Effector memory CD4-positive, alpha-beta T cell (primary cell): ENCODE measurements at regions not wholly inside any gene's neighbourhood (a gene's known extent, or its start where the extent isn't known, plus 50 kb on each side); places are given as distances from the start of the nearest gene placed in this dataset.

Experiments used
- DNase-seq, 3 donors: peaks; one replicate each; pipeline ENCODE4 v3.0.0-alpha.2; 2020
- H3K27ac ChIP-seq: 2 replicates; pipeline ENCODE4 v1.7.0; 2013; ENCODE audit warnings: mild to moderate bottlenecking, low read length, moderate library complexity; ENCODE audit not compliant: insufficient read depth, poor library complexity, severe bottlenecking
- H3K27me3 ChIP-seq: replicated peaks from 2 replicates; pipeline ENCODE4 v1.7.0; 2013; ENCODE audit warnings: mild to moderate bottlenecking, low read length; ENCODE audit not compliant: insufficient read depth, control insufficient read depth, poor library complexity, severe bottlenecking
- H3K36me3 ChIP-seq: 2 replicates; pipeline ENCODE4 v1.7.0; 2013; ENCODE audit warnings: mild to moderate bottlenecking, low read length, moderate library complexity; ENCODE audit not compliant: control insufficient read depth, insufficient read depth
- H3K4me1 ChIP-seq: 2 replicates; pipeline ENCODE4 v1.7.0; 2013; ENCODE audit warnings: low read length, mild to moderate bottlenecking; ENCODE audit not compliant: control insufficient read depth, insufficient read depth, poor library complexity, severe bottlenecking
- H3K4me3 ChIP-seq: 2 replicates; pipeline ENCODE4 v1.7.0; 2013; ENCODE audit warnings: low read length, low read depth, mild to moderate bottlenecking; ENCODE audit not compliant: insufficient read depth, poor library complexity, severe bottlenecking
- H3K9me3 ChIP-seq: 2 replicates; pipeline ENCODE4 v1.7.0; 2013; ENCODE audit warnings: mild to moderate bottlenecking, low read length, moderate library complexity; ENCODE audit not compliant: control insufficient read depth

DNA sequence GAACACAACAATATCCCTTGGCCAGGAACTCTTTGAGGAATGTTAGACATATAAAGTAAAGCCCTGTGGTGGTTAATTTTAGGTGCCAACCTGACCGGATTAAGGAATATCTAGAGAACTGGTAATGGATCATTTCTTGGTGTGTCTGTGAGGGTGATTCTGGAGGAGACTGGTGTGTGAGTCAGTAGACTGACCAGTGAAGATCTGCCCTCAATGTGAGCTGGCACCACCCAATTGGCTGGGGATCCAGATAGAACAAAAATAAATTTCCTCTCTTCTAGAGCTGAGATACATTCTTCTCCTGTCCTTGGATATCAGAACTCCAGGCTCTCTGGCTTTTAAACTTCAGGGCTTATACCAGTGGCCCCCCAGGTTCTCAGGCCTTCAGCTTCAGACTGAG, 56.2 kb upstream of the TNPO1 start:
- H3K9me3 ChIP-seq, result no peaks in the 10 kb centered on the region
- H3K4me3 ChIP-seq, result no peak overlapping the region
- no peak for DNase-seq
- H3K4me1 ChIP-seq, result no peaks in the 10 kb centered on the region
- H3K27me3 ChIP-seq, result no peaks in the 10 kb centered on the region
- no peak overlapping the region for H3K27ac ChIP-seq
- H3K36me3 ChIP-seq, result no peaks in the 10 kb centered on the region

DNA sequence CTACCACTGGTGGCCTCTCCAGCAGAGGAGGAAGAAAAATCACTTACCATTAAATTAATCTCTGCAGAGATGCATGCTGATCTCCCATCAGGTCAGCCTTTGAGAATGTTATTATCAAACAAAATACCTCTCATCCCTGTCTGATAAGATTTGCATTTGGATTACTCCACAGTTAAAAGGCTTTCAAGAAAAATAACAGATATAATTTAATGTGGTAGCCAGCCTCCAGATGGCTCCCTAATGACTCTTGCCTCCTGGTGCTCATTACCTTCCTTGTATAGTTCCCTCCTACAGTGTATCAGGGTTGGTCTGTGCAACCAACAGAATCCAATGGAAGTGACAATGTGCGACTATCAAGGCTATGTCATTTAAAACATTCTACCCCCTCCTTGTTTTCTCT, 63.6 kb upstream of the TNPO1 start:
- no peak for DNase-seq
- Histone ChIP-seq H3K36me3 (no peaks in the 10 kb centered on the region), H3K27ac (no peak overlapping the region)

DNA sequence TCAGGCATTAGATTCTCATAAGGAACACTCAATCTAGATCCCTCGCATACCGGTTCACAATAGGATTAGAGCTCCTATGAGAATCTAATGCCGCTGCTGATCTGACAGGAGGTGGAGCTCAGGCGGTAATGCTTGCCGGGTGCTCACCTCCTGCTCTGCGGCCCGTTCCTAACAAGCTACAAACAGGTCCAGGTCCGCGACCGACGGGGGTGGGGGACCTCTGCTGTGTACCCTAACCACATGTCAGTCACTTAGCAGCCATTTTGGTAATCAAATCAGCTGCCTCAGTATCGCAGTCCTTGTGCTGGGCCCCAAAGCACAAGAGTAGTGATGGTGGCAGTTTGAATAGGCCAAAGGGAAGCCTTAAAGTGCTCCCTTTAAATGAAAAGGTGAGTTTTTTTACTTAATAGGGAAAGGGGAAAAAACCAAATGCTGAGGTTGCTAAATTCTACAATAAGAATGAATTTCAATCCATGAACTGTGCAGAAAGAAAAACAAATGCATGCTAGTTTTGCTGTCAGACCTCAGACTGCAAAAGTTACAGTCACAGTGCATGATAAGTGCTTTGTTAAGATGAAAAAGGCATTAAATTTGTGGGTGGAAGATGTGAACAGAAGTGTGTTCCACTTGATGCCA, 67.0 kb upstream of the TNPO1 start:
- no peak overlapping the region for H3K27ac ChIP-seq
- no peak overlapping the region for H3K4me3 ChIP-seq
- DNase-seq, result no peak
- H3K27me3 ChIP-seq, result no peaks in the 10 kb centered on the region
- no peaks in the 10 kb centered on the region for H3K9me3 ChIP-seq
- H3K36me3 ChIP-seq, result no peaks in the 10 kb centered on the region
- no peaks in the 10 kb centered on the region for H3K4me1 ChIP-seq

More for the DNA sequence above, 63.6 kb upstream of the TNPO1 start:
- no peaks in the 10 kb centered on the region for H3K4me1 ChIP-seq
- no peaks in the 10 kb centered on the region for H3K27me3 ChIP-seq
- no peaks in the 10 kb centered on the region for H3K9me3 ChIP-seq
- H3K4me3 ChIP-seq, result no peak overlapping the region

DNA sequence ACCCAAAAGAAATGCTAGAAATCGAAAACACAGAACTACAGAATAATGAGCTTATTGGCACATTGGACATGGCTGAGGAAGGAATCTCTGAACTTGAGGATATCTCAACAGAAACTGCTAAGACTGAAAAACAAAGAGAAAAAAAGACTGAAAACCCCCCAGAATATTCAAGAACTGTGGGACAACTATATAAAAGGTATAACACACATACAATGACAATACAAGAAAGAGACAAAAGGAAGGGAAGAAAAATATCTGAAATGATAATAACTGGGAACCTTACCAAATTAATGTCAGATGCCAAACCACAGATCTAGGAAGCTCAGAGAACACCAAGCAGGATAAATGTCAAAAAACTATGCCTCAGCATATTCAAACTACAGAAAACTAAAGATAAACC, 68.6 kb upstream of the TNPO1 start:
- Histone ChIP-seq H3K36me3 (no peaks in the 10 kb centered on the region), H3K4me3 (no peak overlapping the region), H3K27me3 (no peaks in the 10 kb centered on the region), H3K27ac (no peak overlapping the region), H3K4me1 (no peaks in the 10 kb centered on the region), H3K9me3 (no peaks in the 10 kb centered on the region)
- DNase-seq, result no peak

DNA sequence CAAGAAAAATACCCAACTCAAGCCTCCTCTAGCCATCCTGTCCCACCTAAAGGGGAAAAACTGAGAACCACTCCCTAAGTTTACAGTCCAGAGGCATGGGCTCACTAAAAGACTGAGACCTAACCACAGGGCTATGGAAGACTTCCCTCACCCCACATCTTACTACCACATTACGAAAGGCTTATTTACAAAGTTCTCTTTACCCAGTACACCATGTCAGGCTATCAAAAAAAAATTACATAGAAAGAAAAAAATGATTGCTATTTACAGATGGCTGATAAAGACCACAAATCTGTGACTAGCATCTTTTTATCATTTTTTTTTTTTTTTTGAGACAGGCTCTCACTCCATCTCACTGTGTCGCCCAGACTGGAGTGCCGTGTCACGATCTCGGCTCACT, 69.7 kb upstream of the TNPO1 start:
- H3K9me3 ChIP-seq, result no peaks in the 10 kb centered on the region
- no peaks in the 10 kb centered on the region for H3K36me3 ChIP-seq
- no peaks in the 10 kb centered on the region for H3K27me3 ChIP-seq
- DNase-seq, result no peak
- no peak overlapping the region for H3K27ac ChIP-seq
- H3K4me1 ChIP-seq, result no peaks in the 10 kb centered on the region
- no peak overlapping the region for H3K4me3 ChIP-seq

DNA sequence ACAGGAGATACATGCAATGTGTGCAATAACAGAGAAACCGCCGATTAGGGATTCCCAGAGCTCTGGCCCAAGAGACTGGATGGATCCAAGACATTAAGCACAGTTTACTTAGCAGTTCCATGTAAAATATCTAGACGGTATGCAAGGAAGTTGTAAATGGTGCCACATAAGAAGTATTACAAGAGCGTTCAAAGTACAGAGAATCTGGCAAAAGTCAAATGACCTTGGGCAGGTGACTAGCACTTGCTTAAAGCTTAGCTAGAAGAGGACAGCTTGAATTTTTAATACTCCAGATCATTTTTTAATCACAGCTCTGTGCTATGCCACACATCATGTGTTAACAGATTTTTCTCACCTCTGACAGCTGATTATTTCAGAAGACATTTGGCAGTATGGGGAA, 72.3 kb upstream of the TNPO1 start:
- H3K27ac ChIP-seq, result no peak overlapping the region
- no peaks in the 10 kb centered on the region for H3K9me3 ChIP-seq
- H3K27me3 ChIP-seq, result no peaks in the 10 kb centered on the region
- H3K4me1 ChIP-seq, result no peaks in the 10 kb centered on the region
- no peak overlapping the region for H3K4me3 ChIP-seq
- no peak for DNase-seq
- H3K36me3 ChIP-seq, result no peaks in the 10 kb centered on the region

DNA sequence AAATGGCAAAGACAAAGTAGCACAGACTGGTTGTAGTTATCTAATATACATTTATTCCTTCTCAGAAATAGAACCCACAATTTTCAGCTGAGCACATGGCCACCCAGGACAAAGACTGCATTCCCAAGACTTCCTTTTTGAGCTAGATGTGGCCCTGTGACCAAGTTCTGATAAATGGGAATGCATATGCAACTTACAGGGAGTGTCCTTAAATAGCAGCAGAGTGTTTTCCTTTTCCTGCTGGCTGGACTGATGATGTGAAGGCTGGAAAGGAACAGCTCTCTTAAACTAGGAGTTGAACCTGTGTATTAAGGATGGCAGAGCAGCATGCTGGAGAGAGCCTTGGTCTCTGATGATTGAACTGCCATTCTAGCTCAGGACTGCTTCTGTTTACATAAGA, 74.7 kb upstream of the TNPO1 start:
- H3K36me3 ChIP-seq, result no peaks in the 10 kb centered on the region
- H3K4me1 ChIP-seq, result no peaks in the 10 kb centered on the region
- no peaks in the 10 kb centered on the region for H3K27me3 ChIP-seq
- H3K27ac ChIP-seq, result no peak overlapping the region
- H3K9me3 ChIP-seq, result no peaks in the 10 kb centered on the region
- DNase-seq, result no peak
- H3K4me3 ChIP-seq, result no peak overlapping the region

DNA sequence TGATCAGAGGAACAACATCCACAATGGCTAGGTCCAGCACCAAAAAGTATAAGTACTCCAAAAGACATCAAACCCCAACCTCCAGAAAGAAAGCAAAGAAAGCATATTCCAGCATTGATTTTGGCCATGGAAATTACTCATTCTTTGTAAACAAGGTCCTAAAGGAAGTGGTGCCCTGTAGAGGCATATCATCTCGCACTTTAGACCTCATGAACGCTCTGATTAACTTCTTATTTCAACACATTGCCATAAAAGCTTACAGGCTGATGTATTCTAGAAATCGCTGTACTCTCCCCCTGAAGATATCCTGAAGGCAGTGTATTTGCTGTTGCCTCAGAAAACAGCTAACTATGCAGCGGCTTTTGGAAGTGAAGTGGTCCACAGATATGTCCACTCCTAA, 82.7 kb upstream of the TNPO1 start:
- H3K27me3 ChIP-seq, result no peaks in the 10 kb centered on the region
- no peak overlapping the region for H3K27ac ChIP-seq
- no peak for DNase-seq
- H3K36me3 ChIP-seq, result no peaks in the 10 kb centered on the region
- no peaks in the 10 kb centered on the region for H3K4me1 ChIP-seq
- no peaks in the 10 kb centered on the region for H3K9me3 ChIP-seq
- H3K4me3 ChIP-seq, result no peak overlapping the region

DNA sequence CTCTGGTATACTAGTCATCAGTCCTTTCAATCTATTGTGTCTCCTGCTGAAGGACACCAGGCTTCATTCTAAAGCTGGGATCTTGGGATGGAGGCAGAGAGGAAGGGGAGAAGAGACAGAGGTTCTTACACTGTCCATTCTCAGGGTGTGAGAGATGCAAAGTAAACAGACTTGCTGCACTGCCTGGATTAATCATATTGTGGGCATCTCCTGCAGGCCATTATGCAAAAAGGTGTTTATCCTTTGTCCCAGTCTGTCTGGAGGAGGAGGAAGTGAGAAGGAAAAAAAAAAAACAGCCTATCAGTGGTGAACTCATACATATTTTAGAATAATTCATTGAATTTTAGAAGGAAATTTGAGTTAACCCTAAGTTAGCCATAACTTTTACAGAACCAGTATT, 92.9 kb upstream of the TNPO1 start:
- Histone ChIP-seq H3K27me3 (no peaks in the 10 kb centered on the region), H3K4me1 (no peaks in the 10 kb centered on the region), H3K9me3 (no peaks in the 10 kb centered on the region), H3K4me3 (no peak overlapping the region), H3K36me3 (no peaks in the 10 kb centered on the region), H3K27ac (no peak overlapping the region)
- DNase-seq, result no peak

DNA sequence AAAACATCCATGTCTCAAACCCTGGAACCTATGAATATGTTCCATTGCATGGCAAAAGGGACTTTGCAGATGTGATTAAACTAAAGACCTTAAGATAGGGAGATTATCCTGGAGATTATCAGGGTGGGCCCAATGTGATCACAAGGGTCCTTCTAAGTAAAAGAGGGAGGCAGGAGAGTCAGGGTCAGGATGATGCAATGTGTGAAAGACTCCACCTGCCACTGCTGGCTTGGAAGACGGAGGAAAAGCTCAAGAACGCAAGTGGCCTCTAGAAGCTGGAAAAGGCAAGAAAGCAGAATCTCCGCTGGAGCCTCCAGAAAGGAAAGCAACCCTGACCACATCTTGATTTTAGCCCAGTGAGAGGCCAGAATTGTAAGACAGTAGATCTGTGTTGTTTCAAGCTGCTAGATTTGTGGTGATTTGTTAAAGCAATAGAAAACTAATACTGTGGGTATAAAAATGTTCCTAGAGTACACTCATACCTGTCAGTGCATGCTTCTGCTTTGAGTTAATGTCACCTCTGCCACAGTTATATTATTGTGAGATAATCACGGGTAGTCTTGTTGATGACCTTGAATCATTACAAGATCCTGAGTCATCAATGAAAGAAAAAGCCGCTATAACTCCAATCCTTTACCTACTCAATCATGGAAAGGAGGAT, 93.5 kb upstream of the TNPO1 start:
- no peak for DNase-seq
- Histone ChIP-seq H3K4me3 (no peak overlapping the region), H3K4me1 (no peaks in the 10 kb centered on the region), H3K36me3 (no peaks in the 10 kb centered on the region), H3K27ac (no peak overlapping the region), H3K9me3 (no peaks in the 10 kb centered on the region), H3K27me3 (no peaks in the 10 kb centered on the region)
